C1 segment of cervical spinal cord (tissue), 14 donors: ENCODE measurements at regions not wholly inside any gene's neighbourhood (a gene's known extent, or its start where the extent isn't known, plus 50 kb on each side); places are given as distances from the start of the nearest gene placed in this dataset.
A peak's percentile ranks its signal among the peaks of the same experiment; 100 is the strongest.

Experiments used
- DNase-seq, 14 donors: peaks; one replicate each; lab custom pipeline; 2025; lab: John Stamatoyannopoulos, UW

DNA sequence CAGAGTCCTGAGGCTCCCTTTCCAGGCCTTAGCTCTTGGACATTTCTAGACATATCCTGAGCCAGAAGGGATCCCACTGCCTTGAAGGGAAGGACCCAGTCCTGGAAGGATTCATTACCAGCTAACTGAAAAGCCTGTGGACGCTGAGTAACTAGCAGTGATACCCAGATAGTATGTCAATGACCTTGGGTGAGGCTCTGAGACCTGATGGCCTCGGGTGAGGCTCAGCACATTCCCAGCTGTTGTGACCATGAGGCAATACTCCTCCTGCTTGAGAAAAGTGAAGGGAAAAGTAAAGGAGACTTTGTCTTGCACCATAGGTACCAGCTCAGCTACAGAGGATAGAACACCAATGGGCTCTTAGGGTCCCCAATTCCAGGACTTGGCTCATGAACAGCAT is 268.1 kb downstream of the DKK2 start:
- DNase-seq, result no peak

DNA sequence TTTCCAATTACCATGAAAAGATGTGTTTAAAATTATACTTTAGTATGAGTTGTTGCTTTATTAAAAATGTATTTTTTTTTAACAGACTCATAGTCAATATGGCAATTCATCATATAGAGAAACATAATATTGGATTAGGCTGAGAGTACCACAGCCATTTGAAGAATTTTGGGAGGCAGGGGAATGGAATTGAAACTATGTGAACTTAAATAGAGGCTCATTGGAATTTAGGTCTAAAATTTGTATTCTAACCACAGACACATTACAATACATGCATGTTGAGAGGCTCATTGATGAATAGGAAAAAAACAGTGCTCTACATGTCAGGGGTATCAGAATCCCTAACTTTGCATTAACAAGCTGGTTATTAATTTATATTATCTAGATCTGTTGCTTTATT is 269.6 kb downstream of the DKK2 start:
- DNase-seq, result no peak

- DNase-seq, result no peak
These were observed 271.3 kb downstream of the DKK2 start for GRCh38 chr4:106764774-106765173.

DNA sequence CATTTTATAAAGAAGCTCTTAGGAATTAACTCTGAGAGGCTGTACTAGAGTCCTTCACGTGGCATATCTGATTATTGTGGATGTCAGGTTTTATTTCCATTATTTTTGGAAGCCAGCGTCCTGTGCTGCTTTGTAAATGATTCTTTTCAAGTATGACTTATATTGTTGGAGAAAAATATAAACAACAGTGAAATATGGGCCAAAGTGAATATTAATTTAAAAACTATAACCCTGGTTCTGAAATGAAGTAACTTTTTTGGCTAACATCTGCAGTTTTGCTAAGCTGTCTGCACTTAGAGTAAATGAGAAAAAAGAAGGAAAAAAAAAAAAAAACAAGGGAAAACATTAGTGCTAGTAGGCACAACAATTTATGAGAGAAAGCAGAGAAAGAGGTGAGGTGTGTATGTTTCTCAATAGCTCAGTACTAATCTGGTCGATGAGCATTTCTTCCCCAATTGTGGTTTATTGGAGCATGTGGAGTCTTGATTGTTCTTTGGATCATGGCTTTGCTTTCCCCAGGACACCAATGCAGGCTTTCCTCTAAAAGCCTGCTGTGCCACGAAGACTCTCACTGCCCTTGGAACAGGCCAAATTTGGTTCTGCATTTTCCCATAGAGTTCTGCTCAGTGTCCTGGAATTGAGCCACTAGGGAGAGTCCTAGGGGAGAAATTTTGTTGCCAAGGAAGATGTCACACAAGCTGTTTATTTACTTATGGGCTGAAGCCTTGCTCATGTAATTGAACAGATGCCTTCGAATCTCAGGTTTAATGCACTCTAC is 273.3 kb downstream of the DKK2 start:
- DNase-seq, result peak in 3 of 14 donors; percentile 1 to 75 (median 2)

- no peak for DNase-seq
These were observed 282.7 kb downstream of the DKK2 start for GRCh38 chr4:106753426-106753825.

GRCh38 chr4:106746451-106746850 is 289.7 kb downstream of the DKK2 start:
- DNase-seq, result no peak

DNA sequence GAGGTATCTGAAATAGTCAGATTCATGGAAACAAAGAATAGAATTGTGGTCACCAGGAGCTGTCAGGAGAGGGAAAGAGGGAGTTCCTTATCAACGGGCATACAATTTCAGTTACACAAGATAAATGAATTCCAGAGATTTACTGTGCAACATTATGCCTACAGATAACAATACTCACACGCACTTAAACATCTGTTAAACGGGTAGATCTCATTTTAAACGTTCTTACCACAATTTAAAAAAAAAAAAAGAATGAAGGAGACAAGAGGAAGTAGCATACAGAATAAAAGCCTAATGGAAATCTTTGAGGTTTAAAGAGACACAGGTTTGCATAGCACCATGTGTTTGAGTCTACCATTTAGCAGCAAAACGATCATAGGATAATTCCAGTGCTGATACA is 298.0 kb downstream of the DKK2 start:
- DNase-seq, result no peak

DNA sequence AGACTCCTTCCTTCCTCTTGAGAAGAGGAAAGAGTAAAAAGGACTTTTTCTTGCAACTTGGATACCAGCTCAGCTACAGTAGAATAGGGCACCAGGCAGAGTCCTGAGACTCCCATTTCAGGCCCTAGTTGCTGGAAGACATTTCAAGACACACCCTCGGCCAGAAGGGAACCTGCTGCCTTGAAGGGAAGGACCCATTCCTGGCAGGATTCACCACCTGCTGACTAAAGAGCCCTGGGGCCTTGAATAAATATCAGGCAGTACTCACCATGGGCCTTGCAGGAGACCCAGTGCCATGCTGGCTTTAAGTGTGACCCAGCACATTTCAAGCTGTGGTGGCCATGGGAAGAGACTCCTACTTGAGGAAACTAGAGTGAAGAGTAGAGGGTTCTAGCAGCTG is 317.6 kb downstream of the DKK2 start:
- DNase-seq, result no peak

- DNase-seq, result no peak
These were observed 319.0 kb downstream of the DKK2 start for GRCh38 chr4:106717091-106717490.

DNA sequence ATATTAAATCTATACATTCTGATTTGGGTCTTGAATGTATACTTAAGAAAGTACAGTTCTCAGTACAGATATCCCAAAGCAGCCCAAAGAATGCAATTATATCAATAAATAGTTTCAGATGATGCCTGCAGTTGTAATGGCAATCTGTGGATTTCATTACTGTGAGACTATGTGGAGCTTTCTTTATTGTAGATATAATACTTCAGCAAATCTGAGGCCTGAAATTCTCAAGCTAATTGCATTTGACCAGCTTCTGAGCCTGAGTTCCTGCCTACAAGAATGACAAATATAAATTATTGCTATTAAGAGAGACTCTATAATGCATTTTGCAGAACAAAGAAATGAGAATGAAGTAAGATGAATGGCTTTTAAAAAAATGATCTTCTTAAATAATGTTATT is 320.3 kb downstream of the DKK2 start:
- DNase-seq, result no peak

GRCh38 chr4:106708464-106708816 is 327.7 kb downstream of the DKK2 start:
- no peak for DNase-seq

GRCh38 chr4:106707776-106708463 is 328.2 kb downstream of the DKK2 start:
- DNase-seq, result no peak

DNA sequence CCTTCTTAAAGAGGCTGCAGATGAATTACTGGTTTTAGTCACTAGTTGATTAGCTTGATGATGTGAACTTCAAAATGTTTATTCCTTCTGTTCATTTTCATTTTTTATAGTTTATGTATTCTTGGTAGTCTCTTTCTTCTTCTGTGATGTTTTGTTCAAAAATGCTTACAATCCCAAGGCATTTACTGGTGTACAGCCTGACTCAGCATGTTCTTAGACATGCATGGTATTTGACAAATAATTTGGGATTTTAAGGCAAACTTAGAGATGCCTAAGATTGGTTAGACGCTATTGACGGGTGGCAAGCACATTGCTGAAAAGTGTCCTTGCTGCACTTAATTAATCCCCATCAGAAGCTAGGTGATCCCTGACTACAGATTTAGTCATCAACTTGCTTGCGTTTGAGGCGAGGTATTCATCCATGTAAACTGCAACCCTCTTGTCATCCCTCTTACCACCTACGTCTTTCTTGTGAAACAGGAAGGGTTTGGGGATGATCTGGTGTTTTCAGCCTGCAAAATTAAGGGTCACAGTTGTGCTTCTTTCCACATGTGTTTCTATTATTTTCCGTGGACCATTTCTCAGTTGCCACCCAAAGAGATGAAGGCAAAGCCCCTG is 331.8 kb downstream of the DKK2 start:
- no peak for DNase-seq

DNA sequence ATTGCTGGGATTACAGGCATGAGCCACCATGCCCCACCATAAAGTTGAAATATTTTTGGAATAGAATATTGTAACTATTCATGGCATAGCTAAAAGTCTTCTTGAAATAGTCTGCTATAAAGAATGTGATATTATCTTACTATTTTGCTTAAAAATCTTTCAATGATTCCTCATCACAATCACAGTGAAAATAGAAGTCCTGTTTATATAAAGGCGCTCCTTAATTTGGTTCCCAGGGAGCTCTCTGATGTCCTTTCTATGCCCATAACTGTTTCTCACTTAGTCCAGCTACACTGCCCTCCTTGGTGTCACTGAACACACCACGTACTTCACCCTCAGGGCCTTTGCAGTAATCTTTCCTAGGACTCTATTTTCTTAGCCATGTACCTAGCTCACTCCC is 331.7 kb upstream of the GIMD1 start:
- DNase-seq, result no peak

DNA sequence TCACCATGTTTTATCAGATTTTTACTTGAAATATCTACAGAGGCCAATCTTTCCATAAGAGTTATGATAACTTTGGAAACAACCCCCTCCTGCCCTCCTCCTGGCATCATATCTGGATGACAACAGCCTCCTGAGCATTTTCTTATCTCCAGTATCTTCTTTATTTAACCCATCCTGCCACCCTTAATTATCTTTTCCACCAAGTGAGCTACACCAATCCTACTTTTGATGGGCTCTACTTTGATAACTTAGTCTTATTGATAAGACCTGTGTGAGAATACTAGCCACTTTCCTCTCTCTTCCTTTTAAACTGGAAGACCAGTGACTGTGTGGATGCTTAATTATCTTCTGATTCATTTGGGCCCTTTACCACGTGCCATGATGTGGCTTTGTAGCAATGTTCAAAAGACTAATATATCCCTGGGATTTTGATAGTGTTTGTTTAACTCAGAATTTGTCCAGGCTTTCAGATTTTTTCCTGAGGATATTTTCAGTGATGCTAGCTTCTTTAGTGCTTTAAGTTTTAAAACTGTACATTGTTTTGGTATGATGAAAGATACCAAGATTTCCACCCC is 330.1 kb upstream of the GIMD1 start:
- DNase-seq, result no peak

DNA sequence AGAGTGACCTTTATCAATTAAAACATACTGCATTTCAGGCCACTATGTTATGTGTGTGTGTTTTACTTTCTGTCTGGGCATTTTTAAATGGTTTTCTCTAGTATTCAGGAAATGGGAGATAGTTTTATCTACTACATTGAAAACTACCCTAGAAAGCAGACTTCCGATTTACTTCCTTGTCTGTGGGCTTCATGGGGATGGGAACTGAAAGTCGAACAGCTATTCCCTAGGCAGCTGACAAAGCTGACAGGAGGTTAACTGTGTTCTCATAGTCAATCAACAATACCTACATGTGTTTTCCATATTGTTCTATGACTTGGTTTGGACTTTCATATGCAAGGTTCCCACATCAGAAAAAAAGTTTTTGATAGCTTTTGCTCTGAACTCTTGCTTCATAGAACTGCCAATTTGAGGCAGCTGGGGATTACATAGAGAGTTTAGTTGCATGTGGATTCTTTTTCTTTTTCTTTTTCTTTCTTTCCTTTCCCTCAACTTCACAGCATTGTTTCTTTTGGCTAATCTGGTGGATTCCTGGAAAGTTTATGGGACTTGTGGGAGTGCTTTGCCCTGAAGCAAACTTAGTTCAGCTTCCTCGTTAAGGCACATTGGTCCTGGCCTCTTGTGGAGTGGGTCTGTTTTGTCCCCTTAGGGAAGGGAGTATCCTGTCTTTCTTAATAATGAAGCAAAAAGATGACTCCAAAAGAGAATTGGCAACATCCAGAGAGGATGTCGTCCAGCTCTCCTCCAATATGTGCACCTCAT is 327.1 kb upstream of the GIMD1 start:
- no peak for DNase-seq

GRCh38 chr4:106694232-106694631 is 325.7 kb upstream of the GIMD1 start:
- no peak for DNase-seq

DNA sequence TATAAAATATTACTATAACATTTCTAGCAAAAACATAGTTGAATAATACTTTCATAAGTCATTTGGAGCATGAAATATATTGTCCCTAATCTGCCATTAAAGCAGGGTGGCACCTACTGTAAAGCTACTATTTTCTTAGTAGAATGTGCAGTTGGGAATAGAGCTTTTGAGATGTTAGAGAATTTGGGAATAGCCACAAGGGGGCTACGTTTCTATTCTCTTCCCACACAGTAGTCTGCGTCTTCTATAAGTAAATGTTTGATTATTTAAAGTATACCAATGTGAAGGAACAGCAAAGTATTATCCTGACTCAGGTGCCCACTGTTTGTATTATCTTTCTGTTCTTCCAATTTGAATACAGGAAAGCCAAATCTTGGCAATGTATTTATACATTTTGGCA is 323.2 kb upstream of the GIMD1 start:
- DNase-seq, result no peak

DNA sequence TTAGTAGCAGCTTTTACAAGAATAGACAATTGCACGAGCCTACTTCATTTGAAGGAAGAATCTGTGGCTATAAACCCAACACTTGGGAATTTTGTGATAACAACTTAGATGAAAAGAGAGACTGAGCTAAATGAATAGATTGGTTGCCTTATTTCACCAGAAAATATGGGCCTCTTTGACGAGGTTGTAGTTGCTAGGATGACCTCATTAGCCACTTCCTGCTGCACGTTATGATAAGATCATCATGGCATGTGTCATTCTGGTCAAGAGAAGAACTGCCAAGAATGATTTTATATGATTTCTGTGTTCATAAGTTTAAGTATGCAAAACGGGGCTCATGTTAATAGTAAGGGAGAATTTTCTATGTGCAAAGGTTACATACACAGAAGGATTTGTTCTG is 321.9 kb upstream of the GIMD1 start:
- no peak for DNase-seq

DNA sequence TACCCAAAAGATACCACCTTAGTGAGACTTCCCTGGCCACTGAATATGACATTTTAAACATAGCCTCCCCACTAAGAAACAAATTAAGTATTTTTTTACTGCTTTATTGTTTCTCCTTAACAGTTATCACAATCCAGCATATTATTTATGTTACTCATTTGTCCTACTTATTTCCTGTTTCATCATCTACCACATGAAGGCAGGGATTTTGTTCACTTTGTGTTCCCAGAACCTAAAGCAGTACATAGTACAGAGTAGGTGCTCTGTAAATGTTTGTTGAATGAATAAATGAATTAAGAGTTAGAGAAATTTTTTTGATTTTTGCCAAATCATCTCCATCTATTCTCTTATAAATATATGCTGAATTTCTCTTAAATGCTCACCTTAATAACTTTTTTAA is 318.4 kb upstream of the GIMD1 start:
- DNase-seq, result no peak

DNA sequence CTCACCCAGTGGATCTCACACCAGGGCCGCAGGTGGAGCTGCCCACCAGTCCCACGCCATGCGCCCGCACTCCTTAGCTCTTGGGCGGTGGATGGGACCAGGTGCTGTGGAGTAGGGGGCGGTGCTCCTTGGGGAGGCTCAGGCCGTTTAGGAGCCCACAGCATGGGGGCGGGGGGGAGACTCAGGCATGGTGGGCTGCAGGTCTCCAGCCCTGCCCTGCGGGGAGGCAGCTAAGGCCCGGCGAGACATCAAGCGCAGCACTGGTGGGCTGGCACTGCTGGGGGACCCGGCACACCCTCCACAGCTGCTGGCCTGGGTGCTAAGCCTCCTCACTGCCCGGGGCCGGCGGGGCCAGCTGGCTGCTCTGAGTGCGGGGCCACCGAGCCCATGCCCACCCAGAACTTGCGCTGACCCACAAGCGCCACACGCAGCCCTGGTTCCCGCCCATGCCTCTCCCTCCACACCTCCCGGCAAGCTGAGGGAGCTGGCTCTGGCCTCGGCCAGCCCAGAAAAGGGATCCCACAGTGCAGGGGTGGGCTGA is 312.9 kb upstream of the GIMD1 start:
- no peak for DNase-seq

- no peak for DNase-seq
These were observed 310.5 kb upstream of the GIMD1 start for GRCh38 chr4:106679063-106679462.
